ENCODE measurements at regions not wholly inside any gene's neighbourhood (a gene's known extent, or its start where the extent isn't known, plus 50 kb on each side); places are given as distances from the start of the nearest gene placed in this dataset.

DNA sequence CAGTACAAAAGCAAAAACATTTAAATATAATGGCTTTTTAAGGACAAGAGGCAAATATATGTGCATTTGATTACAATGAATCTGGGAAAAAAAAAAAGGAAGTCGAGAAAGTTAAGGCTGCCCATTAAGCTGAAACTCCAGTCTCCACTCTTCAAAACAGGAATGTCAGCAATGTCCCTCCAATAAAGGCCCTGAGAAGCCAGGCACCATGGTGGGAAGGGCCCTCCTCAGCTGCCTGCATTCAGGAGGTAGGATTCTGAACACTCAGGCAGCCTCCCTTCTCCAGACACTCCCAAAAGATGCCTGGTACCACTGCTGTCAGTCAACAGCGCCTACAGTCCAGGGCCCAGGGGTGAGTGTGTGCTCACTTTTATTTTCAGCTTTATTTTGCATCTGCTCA lies 121.3 kb upstream of the MGMT start:
- no peaks in the 10 kb centered on the region for H3K36me3 Mint-ChIP-seq (ENCODE audit: unreplicated experiment)
- peaks cover 1% of the 10 kb centered on the region for H3K4me1 Mint-ChIP-seq (ENCODE audit: low read depth, unreplicated experiment)
- peaks cover 4% of the 10 kb centered on the region for H3K27me3 Mint-ChIP-seq (ENCODE audit: unreplicated experiment)
- DNase-seq, result no peak
- no peak overlapping the region for H3K27ac Mint-ChIP-seq (ENCODE audit: unreplicated experiment)
- H3K9me3 Mint-ChIP-seq (ENCODE audit: unreplicated experiment), result peaks cover 2% of the 10 kb centered on the region
- H3K4me3 Mint-ChIP-seq (ENCODE audit: unreplicated experiment), result no peak overlapping the region
- TF ChIP-seq, protein P1, sequence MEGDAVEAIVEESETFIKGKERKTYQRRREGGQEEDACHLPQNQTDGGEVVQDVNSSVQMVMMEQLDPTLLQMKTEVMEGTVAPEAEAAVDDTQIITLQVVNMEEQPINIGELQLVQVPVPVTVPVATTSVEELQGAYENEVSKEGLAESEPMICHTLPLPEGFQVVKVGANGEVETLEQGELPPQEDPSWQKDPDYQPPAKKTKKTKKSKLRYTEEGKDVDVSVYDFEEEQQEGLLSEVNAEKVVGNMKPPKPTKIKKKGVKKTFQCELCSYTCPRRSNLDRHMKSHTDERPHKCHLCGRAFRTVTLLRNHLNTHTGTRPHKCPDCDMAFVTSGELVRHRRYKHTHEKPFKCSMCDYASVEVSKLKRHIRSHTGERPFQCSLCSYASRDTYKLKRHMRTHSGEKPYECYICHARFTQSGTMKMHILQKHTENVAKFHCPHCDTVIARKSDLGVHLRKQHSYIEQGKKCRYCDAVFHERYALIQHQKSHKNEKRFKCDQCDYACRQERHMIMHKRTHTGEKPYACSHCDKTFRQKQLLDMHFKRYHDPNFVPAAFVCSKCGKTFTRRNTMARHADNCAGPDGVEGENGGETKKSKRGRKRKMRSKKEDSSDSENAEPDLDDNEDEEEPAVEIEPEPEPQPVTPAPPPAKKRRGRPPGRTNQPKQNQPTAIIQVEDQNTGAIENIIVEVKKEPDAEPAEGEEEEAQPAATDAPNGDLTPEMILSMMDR (IDR thresholded peaks at IDR 0.05; ENCODE audit: partially characterized antibody, unreplicated experiment), result no peak

DNA sequence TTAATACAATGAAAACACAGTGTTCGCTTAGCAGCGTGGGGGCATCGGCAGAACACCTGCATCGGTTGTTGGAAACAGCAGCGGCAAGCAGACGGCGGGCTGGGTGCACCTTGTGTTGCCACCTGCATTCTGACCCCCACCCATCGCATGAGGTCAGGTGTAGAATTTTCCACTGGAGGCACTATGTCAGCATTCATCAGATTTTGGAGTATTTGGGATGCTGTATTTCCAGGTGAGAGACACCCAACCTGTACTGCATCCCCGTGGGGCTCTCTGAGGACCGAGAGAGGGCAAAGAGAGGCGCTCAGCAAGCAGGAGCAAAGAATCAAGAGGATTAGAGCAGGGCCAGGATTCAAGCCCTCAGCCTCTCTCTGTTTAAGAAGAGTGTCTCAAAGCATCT lies 116.4 kb upstream of the MGMT start:
- no peaks in the 10 kb centered on the region for H3K9me3 Mint-ChIP-seq (ENCODE audit: unreplicated experiment)
- peaks cover 11% of the 10 kb centered on the region for H3K4me1 Mint-ChIP-seq (ENCODE audit: low read depth, unreplicated experiment)
- TF ChIP-seq, protein P1 (IDR thresholded peaks at IDR 0.05; ENCODE audit: partially characterized antibody, unreplicated experiment), result no peak
- H3K4me3 Mint-ChIP-seq (ENCODE audit: unreplicated experiment), result no peak overlapping the region
- no peaks in the 10 kb centered on the region for H3K36me3 Mint-ChIP-seq (ENCODE audit: unreplicated experiment)
- H3K27me3 Mint-ChIP-seq (ENCODE audit: unreplicated experiment), result no peaks in the 10 kb centered on the region
- no peak overlapping the region for H3K27ac Mint-ChIP-seq (ENCODE audit: unreplicated experiment)
- DNase-seq, result no peak

DNA sequence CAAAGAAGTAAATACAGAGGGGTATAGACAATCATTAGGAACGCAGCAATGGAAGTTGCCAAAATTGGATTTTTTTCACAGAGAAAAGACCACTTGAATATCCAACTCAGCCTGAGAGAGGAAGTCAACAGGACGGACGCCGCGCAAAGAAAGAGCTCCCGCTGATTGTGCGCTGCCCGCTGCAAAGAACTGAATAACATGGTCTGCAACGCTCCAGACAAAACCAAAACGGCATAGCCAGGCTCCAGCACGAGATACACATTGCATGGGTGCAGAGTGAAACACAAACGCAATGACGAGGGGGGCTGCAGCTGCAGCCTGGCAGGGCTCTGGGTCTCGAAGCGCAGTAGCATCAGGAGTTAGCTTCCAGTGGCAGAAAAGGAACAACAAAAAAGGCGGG lies 113.9 kb upstream of the MGMT start:
- Mint-ChIP-seq H3K9me3 (ENCODE audit: unreplicated experiment) (no peaks in the 10 kb centered on the region), H3K36me3 (ENCODE audit: unreplicated experiment) (no peaks in the 10 kb centered on the region), H3K4me3 (ENCODE audit: unreplicated experiment) (no peak overlapping the region), H3K4me1 (ENCODE audit: low read depth, unreplicated experiment) (peaks cover 11% of the 10 kb centered on the region), H3K27me3 (ENCODE audit: unreplicated experiment) (no peaks in the 10 kb centered on the region), H3K27ac (ENCODE audit: unreplicated experiment) (no peak overlapping the region)
- DNase-seq, result no peak
- TF ChIP-seq, protein P1 (IDR thresholded peaks at IDR 0.05; ENCODE audit: partially characterized antibody, unreplicated experiment), result no peak

DNA sequence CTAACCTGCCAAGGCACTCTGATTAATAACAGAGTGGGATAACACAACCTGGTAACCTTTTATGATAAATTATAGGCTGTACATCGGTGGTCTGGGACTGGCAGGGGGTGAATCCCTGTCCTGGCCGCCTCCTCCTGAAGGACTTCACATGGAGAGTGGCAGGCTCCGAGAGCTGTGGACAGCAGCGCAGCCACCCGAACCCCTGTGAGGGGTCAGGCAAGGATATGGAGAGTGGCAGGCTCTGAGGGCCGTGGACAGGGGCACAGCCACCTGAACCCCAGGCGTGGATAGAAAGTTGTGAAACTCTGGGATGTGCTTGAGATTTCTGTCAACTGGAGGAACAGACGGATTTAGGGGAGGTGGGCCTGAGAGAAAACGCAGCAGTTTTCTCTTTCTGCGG lies 107.0 kb upstream of the MGMT start:
- TF ChIP-seq, protein P1 (IDR thresholded peaks at IDR 0.05; ENCODE audit: partially characterized antibody, unreplicated experiment), result no peak
- Mint-ChIP-seq H3K27me3 (ENCODE audit: unreplicated experiment) (no peaks in the 10 kb centered on the region), H3K27ac (ENCODE audit: unreplicated experiment) (no peak overlapping the region), H3K9me3 (ENCODE audit: unreplicated experiment) (no peaks in the 10 kb centered on the region), H3K36me3 (ENCODE audit: unreplicated experiment) (no peaks in the 10 kb centered on the region), H3K4me3 (ENCODE audit: unreplicated experiment) (no peak overlapping the region), H3K4me1 (ENCODE audit: low read depth, unreplicated experiment) (peaks cover 8% of the 10 kb centered on the region)
- DNase-seq, result no peak

DNA sequence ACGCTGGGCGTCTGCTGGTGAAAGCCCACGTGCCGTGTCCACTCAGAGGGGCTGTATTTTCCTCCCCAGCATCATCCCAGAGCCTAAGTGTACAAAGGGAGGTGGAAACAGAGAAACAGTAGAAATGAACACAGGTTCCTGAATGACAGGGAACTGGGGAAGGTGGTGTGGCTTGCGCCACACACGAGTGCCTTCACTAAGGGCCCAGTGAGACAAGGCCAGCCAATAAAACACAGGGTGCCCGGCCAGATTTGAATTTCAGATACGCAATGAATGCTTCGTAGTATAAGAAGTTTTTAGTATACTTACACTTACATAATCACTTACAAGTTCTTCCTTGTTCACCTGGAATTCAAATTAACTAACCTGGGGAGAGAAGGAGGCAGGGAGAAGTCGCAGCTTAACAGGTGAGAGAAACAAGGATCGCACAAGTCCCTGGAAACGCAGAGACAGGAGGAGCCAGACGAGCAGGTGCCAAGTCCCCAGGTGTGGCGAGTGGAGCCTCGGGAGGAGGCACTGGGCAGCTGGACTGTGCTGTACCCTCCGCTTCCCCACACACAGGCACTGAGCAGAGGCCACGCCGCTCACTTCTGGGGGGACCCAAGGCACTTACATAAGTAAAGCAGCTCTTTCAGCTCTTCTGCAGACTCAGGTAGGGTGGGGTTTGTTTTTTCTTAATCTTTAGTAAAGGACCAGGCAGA lies 105.2 kb upstream of the MGMT start:
- DNase-seq, result no peak
- peaks cover 20% of the 10 kb centered on the region for H3K4me1 Mint-ChIP-seq (ENCODE audit: low read depth, unreplicated experiment)
- H3K27ac Mint-ChIP-seq (ENCODE audit: unreplicated experiment), result no peak overlapping the region
- no peaks in the 10 kb centered on the region for H3K36me3 Mint-ChIP-seq (ENCODE audit: unreplicated experiment)
- no peaks in the 10 kb centered on the region for H3K9me3 Mint-ChIP-seq (ENCODE audit: unreplicated experiment)
- H3K27me3 Mint-ChIP-seq (ENCODE audit: unreplicated experiment), result no peaks in the 10 kb centered on the region
- TF ChIP-seq, protein P1 (IDR thresholded peaks at IDR 0.05; ENCODE audit: partially characterized antibody, unreplicated experiment), result no peak
- H3K4me3 Mint-ChIP-seq (ENCODE audit: unreplicated experiment), result no peak overlapping the region
